ENCODE measurements at regions not wholly inside any gene's neighbourhood (a gene's known extent, or its start where the extent isn't known, plus 50 kb on each side); places are given as distances from the start of the nearest gene placed in this dataset.

GRCh38 chr15:55017635-55018034 lies 179.1 kb downstream of the RSL24D1 start:
- no peak for DNase-seq

GRCh38 chr15:55016225-55016624 lies 180.5 kb downstream of the RSL24D1 start:
- no peak for DNase-seq

- DNase-seq, result no peak
Observed at GRCh38 chr15:55015093-55015445, 181.7 kb downstream of the RSL24D1 start.

GRCh38 chr15:55014391-55015092 lies 182.2 kb downstream of the RSL24D1 start:
- no peak for DNase-seq

GRCh38 chr15:55008421-55008820 lies 188.3 kb downstream of the RSL24D1 start:
- no peak for DNase-seq

- no peak for DNase-seq
Observed at GRCh38 chr15:55007561-55007960, 189.2 kb downstream of the RSL24D1 start.

GRCh38 chr15:55005679-55006078 lies 191.1 kb downstream of the RSL24D1 start:
- no peak for DNase-seq

- DNase-seq, result no peak
Observed at GRCh38 chr15:55003965-55004873, 192.5 kb downstream of the RSL24D1 start.

GRCh38 chr15:54998661-54999060 lies 198.1 kb downstream of the RSL24D1 start:
- DNase-seq, result no peak

- DNase-seq, result no peak
Observed at GRCh38 chr15:54990793-54991192, 205.9 kb downstream of the RSL24D1 start.

GRCh38 chr15:54987881-54988280 lies 208.9 kb downstream of the RSL24D1 start:
- DNase-seq, result no peak

- DNase-seq, result no peak
Observed at GRCh38 chr15:54979964-54980363, 216.8 kb downstream of the RSL24D1 start.

- DNase-seq, result no peak
Observed at GRCh38 chr15:54962637-54963036, 234.1 kb downstream of the RSL24D1 start.

- no peak for DNase-seq
Observed at GRCh38 chr15:54960266-54960665, 236.5 kb downstream of the RSL24D1 start.

- no peak for DNase-seq
Observed at GRCh38 chr15:54941417-54941816, 255.3 kb downstream of the RSL24D1 start.

GRCh38 chr15:54917312-54917711 lies 279.4 kb downstream of the RSL24D1 start:
- DNase-seq, result no peak

- DNase-seq, result no peak
Observed at GRCh38 chr15:54915380-54915779, 281.4 kb downstream of the RSL24D1 start.

- no peak for DNase-seq
Observed at GRCh38 chr15:54884312-54884711, 312.4 kb downstream of the RSL24D1 start.

GRCh38 chr15:54859982-54860381 lies 336.8 kb downstream of the RSL24D1 start:
- DNase-seq, result no peak

GRCh38 chr15:54854667-54855066 lies 342.1 kb downstream of the RSL24D1 start:
- DNase-seq, result no peak

- DNase-seq, result no peak
Observed at GRCh38 chr15:54850101-54850500, 346.6 kb downstream of the RSL24D1 start.

- no peak for DNase-seq
Observed at GRCh38 chr15:54843006-54843405, 353.7 kb downstream of the RSL24D1 start.

- no peak for DNase-seq
Observed at GRCh38 chr15:54841701-54842305, 354.9 kb downstream of the RSL24D1 start.
